ENCODE measurements at regions not wholly inside any gene's neighbourhood (a gene's known extent, or its start where the extent isn't known, plus 50 kb on each side); places are given as distances from the start of the nearest gene placed in this dataset.

GRCh38 chr14:83712418-83713129, 1817.4 kb upstream of the FLRT2 start:
- no peak overlapping the region for H2AFZ ChIP-seq (ENCODE audit: low read depth, low read length)
- no peaks in the 10 kb centered on the region for H3K27me3 ChIP-seq (ENCODE audit: insufficient read depth, low read depth, low read length)
- H3K9ac ChIP-seq (ENCODE audit: low read length): no peak overlapping the region
- H3K4me3 ChIP-seq (ENCODE audit: low read length): no peak overlapping the region
- no peaks in the 10 kb centered on the region for H4K20me1 ChIP-seq (ENCODE audit: insufficient read depth)
- no peaks in the 10 kb centered on the region for H3K79me2 ChIP-seq (replicated peaks; ENCODE audit: insufficient read depth, low read length)
- H3K9me3 ChIP-seq (ENCODE audit: low read length): no peaks in the 10 kb centered on the region
- no peak overlapping the region for H3K4me2 ChIP-seq (ENCODE audit: low read length)
- H3K9me2 ChIP-seq (ENCODE audit: insufficient read depth, low read length): no peaks in the 10 kb centered on the region
- H3K36me3 ChIP-seq (ENCODE audit: insufficient read depth, low read length): no peaks in the 10 kb centered on the region
- H3K27ac ChIP-seq (ENCODE audit: low read length): no peak overlapping the region
- H3F3A ChIP-seq (ENCODE audit: insufficient read depth, low read length, poor library complexity, severe bottlenecking): no peaks in the 10 kb centered on the region
- TF ChIP-seq REST (IDR thresholded peaks at IDR 0.05; ENCODE audit: borderline replicate concordance) (no peak), POLR2AphosphoS5 (IDR thresholded peaks at IDR 0.05) (peak; percentile 6)

GRCh38 chr14:83713732-83714131, 1816.2 kb upstream of the FLRT2 start:
- Histone ChIP-seq H3K9me2 (ENCODE audit: insufficient read depth, low read length) (no peaks in the 10 kb centered on the region), H4K20me1 (ENCODE audit: insufficient read depth) (no peaks in the 10 kb centered on the region), H3K27ac (ENCODE audit: low read length) (no peak overlapping the region), H2AFZ (ENCODE audit: low read depth, low read length) (no peak overlapping the region), H3K4me2 (ENCODE audit: low read length) (no peak overlapping the region), H3K4me3 (ENCODE audit: low read length) (no peak overlapping the region), H3K9me3 (ENCODE audit: low read length) (no peaks in the 10 kb centered on the region), H3K79me2 (replicated peaks; ENCODE audit: insufficient read depth, low read length) (no peaks in the 10 kb centered on the region), H3K27me3 (ENCODE audit: insufficient read depth, low read depth, low read length) (no peaks in the 10 kb centered on the region), H3K9ac (ENCODE audit: low read length) (no peak overlapping the region), H3K36me3 (ENCODE audit: insufficient read depth, low read length) (no peaks in the 10 kb centered on the region), H3F3A (ENCODE audit: insufficient read depth, low read length, poor library complexity, severe bottlenecking) (no peaks in the 10 kb centered on the region)
- TF ChIP-seq REST (IDR thresholded peaks at IDR 0.05; ENCODE audit: borderline replicate concordance) (peak; percentile 71), EP300 (conservative IDR thresholded peaks at IDR 0.05; ENCODE audit: poor library complexity, severe bottlenecking) (no peak)

- H3K27me3 ChIP-seq (ENCODE audit: insufficient read depth, low read depth, low read length): no peaks in the 10 kb centered on the region
Observed at GRCh38 chr14:83714151-83714550, 1815.8 kb upstream of the FLRT2 start.

More at GRCh38 chr14:83714151-83714550, 1815.8 kb upstream of the FLRT2 start:
- Histone ChIP-seq H4K20me1 (ENCODE audit: insufficient read depth) (no peaks in the 10 kb centered on the region), H3K4me3 (ENCODE audit: low read length) (no peak overlapping the region), H3K9me3 (ENCODE audit: low read length) (no peaks in the 10 kb centered on the region), H3K36me3 (ENCODE audit: insufficient read depth, low read length) (no peaks in the 10 kb centered on the region), H3K9ac (ENCODE audit: low read length) (no peak overlapping the region), H3K27ac (ENCODE audit: low read length) (no peak overlapping the region), H2AFZ (ENCODE audit: low read depth, low read length) (no peak overlapping the region), H3K79me2 (replicated peaks; ENCODE audit: insufficient read depth, low read length) (no peaks in the 10 kb centered on the region), H3K4me2 (ENCODE audit: low read length) (no peak overlapping the region), H3K9me2 (ENCODE audit: insufficient read depth, low read length) (no peaks in the 10 kb centered on the region), H3F3A (ENCODE audit: insufficient read depth, low read length, poor library complexity, severe bottlenecking) (no peaks in the 10 kb centered on the region)
- TF ChIP-seq REST (IDR thresholded peaks at IDR 0.05; ENCODE audit: borderline replicate concordance): no peak
- TF ChIP-seq CTCF (IDR thresholded peaks at IDR 0.05; ENCODE audit: poor library complexity, severe bottlenecking): no peak
- no peak for TF ChIP-seq POLR2AphosphoS5 (IDR thresholded peaks at IDR 0.05)
- no peak for TF ChIP-seq EP300 (conservative IDR thresholded peaks at IDR 0.05; ENCODE audit: poor library complexity, severe bottlenecking)
- TF ChIP-seq EZH2 (IDR thresholded peaks at IDR 0.05; ENCODE audit: borderline replicate concordance, insufficient read depth, low read length, poor library complexity, severe bottlenecking): no peak
- TF ChIP-seq RAD21 (conservative IDR thresholded peaks at IDR 0.05): no peak
- no peak for TF ChIP-seq SMC3 (conservative IDR thresholded peaks at IDR 0.05; ENCODE audit: poor library complexity)
- TF ChIP-seq MXI1 (conservative IDR thresholded peaks at IDR 0.05; ENCODE audit: poor library complexity, severe bottlenecking): no peak
- no peak for TF ChIP-seq TAF1 (IDR thresholded peaks at IDR 0.05; ENCODE audit: low read depth)
